ENCODE measurements at regions not wholly inside any gene's neighbourhood (a gene's known extent, or its start where the extent isn't known, plus 50 kb on each side); places are given as distances from the start of the nearest gene placed in this dataset.

DNA sequence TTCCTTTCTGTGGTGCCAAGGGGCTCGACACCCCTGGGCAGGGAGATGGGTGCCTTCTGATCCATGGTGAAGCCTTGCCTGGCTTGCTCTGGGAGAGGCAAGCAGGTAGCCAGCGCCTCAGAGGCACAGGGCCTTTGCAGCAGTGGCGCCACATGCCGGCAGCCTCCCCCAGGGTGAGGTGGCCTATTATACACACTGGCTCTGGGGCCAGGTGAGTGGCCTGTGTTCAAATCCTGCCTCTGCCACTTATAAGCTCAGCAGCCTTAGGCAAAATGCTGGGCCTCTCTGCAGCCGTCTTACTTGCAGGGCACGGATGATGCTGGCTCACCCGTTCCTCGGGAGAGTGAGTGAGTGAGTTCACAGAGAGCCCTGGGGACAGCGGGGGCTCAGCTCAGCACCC, 176.9 kb downstream of the TFAP2C start:
- Histone ChIP-seq H3K4me3 (ENCODE audit: low read depth in 1 of 2, low read length in 2 of 2) (no peak overlapping the region), H3K4me1 (ENCODE audit: control insufficient read depth in 1 of 2, insufficient read depth in 2 of 2, low read length in 2 of 2) (no peaks in the 10 kb centered on the region), H3K9me3 (ENCODE audit: control insufficient read depth in 1 of 2, low read length in 2 of 2) (no peaks in the 10 kb centered on the region), H3K27me3 (ENCODE audit: low read depth, low read length) (peaks cover 8% of the 10 kb centered on the region), H3K36me3 (ENCODE audit: control insufficient read depth in 1 of 2, insufficient read depth in 2 of 2, low read length in 2 of 2) (no peaks in the 10 kb centered on the region), H3K27ac (ENCODE audit: low read length) (no peak overlapping the region)

DNA sequence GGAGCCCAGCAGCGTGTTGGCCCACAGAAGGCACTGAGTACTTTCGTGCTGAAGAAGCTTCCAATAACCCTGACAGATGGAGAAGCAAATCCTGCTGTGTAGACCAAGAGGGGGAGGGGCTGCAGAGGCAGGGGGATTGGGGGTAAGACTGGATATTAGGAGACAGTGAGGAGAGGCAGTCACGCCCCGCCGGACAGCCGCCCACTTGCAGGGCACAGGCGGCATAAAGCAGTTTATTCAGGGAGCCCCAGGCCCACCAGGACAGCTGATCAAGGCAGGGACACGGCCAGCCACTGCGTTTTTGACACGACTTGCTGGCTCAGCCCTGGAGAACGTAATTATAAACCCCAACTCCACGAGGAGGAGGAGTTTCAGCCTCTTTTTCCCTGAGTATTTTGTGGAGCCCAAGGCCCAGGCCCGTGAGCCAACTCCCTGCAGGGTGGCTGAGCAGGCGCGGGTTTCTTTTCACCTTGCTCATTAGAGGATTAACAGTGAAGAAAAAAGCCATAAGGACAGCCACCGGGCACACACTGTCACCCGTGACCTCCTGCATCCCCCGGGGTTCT, 177.9 kb downstream of the TFAP2C start:
- Histone ChIP-seq H3K36me3 (ENCODE audit: control insufficient read depth in 1 of 2, insufficient read depth in 2 of 2, low read length in 2 of 2) (no peaks in the 10 kb centered on the region), H3K4me3 (ENCODE audit: low read depth in 1 of 2, low read length in 2 of 2) (no peak overlapping the region), H3K27me3 (ENCODE audit: low read depth, low read length) (peaks cover 8% of the 10 kb centered on the region), H3K4me1 (ENCODE audit: control insufficient read depth in 1 of 2, insufficient read depth in 2 of 2, low read length in 2 of 2) (no peaks in the 10 kb centered on the region), H3K9me3 (ENCODE audit: control insufficient read depth in 1 of 2, low read length in 2 of 2) (no peaks in the 10 kb centered on the region), H3K27ac (ENCODE audit: low read length) (no peak overlapping the region)

DNA sequence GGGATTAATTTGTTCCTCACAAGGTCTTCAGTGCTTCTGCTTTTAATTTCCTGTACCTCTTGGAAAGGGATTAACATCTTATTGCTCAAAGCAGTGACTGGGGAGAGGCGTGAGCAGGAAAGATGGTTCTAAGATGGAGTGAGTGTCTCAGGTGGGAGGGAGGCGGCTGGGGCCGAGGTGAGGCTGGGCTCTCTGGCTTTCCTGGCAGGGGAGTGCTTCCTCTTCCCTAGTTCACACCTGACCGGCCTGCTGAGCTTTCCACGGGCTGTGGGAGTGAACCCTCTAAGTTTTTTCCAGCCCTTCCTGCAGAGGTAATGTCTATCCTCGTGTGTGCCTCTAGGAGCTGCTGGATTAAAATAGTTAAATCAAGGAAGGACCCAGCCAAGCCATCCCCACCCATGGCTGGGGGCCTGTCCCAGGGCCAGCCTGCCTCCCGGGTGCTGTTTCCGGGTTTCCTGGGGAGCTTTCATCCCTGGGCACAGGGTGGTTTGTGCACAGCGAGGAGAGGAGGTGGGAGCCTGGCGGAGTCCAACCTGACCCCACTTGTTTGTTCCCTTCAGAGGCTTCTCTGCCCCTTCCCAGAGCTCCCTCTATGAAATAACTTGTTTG, 179.1 kb downstream of the TFAP2C start:
- no peaks in the 10 kb centered on the region for H3K4me1 ChIP-seq (ENCODE audit: control insufficient read depth in 1 of 2, insufficient read depth in 2 of 2, low read length in 2 of 2)
- peaks cover 8% of the 10 kb centered on the region for H3K27me3 ChIP-seq (ENCODE audit: low read depth, low read length)
- no peaks in the 10 kb centered on the region for H3K9me3 ChIP-seq (ENCODE audit: control insufficient read depth in 1 of 2, low read length in 2 of 2)
- H3K27ac ChIP-seq (ENCODE audit: low read length): no peak overlapping the region
- H3K4me3 ChIP-seq (ENCODE audit: low read depth in 1 of 2, low read length in 2 of 2): no peak overlapping the region
- H3K36me3 ChIP-seq (ENCODE audit: control insufficient read depth in 1 of 2, insufficient read depth in 2 of 2, low read length in 2 of 2): no peaks in the 10 kb centered on the region

DNA sequence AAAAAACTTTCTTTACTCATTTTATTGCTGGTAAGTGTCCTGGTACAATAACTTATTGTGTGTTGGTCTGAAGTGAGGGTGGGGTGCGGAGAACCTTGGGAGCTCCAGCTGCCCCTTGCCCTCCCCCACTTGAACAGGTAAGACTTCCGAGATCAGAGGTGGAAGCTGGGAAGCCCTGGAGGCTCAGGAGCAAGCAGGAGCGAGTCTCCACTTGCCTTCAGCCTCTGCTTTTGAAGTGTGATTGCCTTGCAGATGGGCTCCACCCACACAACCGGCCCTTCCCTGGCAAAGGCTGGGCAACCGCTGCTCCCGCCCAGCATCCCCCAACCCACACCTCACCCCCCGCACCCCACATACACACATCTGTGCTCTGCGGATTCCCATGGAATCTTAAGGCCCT, 179.6 kb downstream of the TFAP2C start:
- no peak overlapping the region for H3K4me3 ChIP-seq (ENCODE audit: low read depth in 1 of 2, low read length in 2 of 2)
- no peaks in the 10 kb centered on the region for H3K4me1 ChIP-seq (ENCODE audit: control insufficient read depth in 1 of 2, insufficient read depth in 2 of 2, low read length in 2 of 2)
- no peaks in the 10 kb centered on the region for H3K9me3 ChIP-seq (ENCODE audit: control insufficient read depth in 1 of 2, low read length in 2 of 2)
- H3K36me3 ChIP-seq (ENCODE audit: control insufficient read depth in 1 of 2, insufficient read depth in 2 of 2, low read length in 2 of 2): no peaks in the 10 kb centered on the region
- peaks cover 8% of the 10 kb centered on the region for H3K27me3 ChIP-seq (ENCODE audit: low read depth, low read length)
- H3K27ac ChIP-seq (ENCODE audit: low read length): no peak overlapping the region

DNA sequence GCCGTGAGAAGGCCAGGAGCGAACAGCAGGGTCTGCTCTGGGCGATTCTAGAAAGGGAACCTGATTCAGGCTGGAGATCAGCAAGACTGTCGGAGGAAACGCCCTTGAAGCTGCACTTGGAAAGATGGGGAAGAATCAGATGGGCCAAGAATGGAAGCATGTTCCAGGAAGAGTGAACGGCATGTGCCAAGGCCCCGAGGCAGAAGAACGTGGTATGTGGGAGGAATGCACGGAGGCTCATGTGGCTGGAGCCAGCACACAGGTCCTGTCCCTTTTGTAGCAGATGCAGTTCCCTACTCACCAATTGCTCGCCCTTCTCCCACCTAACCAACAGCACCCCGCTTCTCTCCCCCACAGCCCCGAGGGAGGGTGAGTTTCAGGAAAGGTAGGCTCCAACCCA, 180.6 kb downstream of the TFAP2C start:
- Histone ChIP-seq H3K36me3 (ENCODE audit: control insufficient read depth in 1 of 2, insufficient read depth in 2 of 2, low read length in 2 of 2) (no peaks in the 10 kb centered on the region), H3K9me3 (ENCODE audit: control insufficient read depth in 1 of 2, low read length in 2 of 2) (no peaks in the 10 kb centered on the region), H3K4me1 (ENCODE audit: control insufficient read depth in 1 of 2, insufficient read depth in 2 of 2, low read length in 2 of 2) (no peaks in the 10 kb centered on the region), H3K27me3 (ENCODE audit: low read depth, low read length) (peaks cover 8% of the 10 kb centered on the region), H3K4me3 (ENCODE audit: low read depth in 1 of 2, low read length in 2 of 2) (no peak overlapping the region), H3K27ac (ENCODE audit: low read length) (no peak overlapping the region)

DNA sequence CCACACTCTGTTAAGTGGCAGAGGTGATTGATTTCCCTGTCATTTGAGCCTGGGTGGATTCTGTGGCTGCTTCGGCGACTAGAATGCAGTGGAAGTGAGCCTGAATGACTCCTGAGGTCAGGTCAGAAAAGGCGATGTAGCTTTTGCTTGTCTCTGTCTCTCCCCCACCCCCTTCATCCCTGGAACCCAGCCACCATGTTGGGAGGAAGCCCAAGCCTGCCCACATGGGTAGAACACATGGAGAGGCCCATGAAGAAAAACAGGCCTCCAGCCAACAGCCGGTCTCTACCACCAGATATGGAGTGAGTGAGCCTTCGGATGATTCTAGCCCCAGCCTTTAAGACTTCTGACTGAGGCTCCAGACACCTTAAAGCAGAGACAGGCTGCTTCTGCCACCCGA, 181.0 kb downstream of the TFAP2C start:
- peaks cover 8% of the 10 kb centered on the region for H3K27me3 ChIP-seq (ENCODE audit: low read depth, low read length)
- no peak overlapping the region for H3K27ac ChIP-seq (ENCODE audit: low read length)
- no peak overlapping the region for H3K4me3 ChIP-seq (ENCODE audit: low read depth in 1 of 2, low read length in 2 of 2)
- no peaks in the 10 kb centered on the region for H3K4me1 ChIP-seq (ENCODE audit: control insufficient read depth in 1 of 2, insufficient read depth in 2 of 2, low read length in 2 of 2)
- H3K36me3 ChIP-seq (ENCODE audit: control insufficient read depth in 1 of 2, insufficient read depth in 2 of 2, low read length in 2 of 2): no peaks in the 10 kb centered on the region
- H3K9me3 ChIP-seq (ENCODE audit: control insufficient read depth in 1 of 2, low read length in 2 of 2): no peaks in the 10 kb centered on the region

DNA sequence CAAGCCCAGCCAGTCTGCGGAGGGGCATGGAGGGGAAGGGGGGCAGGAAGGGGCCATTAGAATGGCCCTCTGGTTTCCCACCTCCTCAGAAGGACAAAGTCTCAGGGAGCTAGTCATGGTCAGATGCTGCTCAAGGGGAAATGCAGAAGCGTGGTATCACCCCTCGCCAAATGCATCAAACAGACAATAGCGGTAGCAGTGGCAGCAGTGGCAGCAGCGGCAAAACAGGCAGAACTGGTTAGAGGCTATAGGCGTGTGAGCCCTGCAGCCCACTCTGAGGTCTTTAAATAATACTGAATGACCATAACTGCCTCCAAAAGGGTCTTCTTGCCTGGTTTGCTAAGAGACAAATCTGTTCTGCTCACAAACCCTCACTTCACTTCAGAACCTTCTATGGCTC, 186.7 kb downstream of the TFAP2C start:
- no peak overlapping the region for H3K4me3 ChIP-seq (ENCODE audit: low read depth in 1 of 2, low read length in 2 of 2)
- H3K27ac ChIP-seq (ENCODE audit: low read length): no peak overlapping the region
- no peaks in the 10 kb centered on the region for H3K9me3 ChIP-seq (ENCODE audit: control insufficient read depth in 1 of 2, low read length in 2 of 2)
- no peaks in the 10 kb centered on the region for H3K4me1 ChIP-seq (ENCODE audit: control insufficient read depth in 1 of 2, insufficient read depth in 2 of 2, low read length in 2 of 2)
- H3K36me3 ChIP-seq (ENCODE audit: control insufficient read depth in 1 of 2, insufficient read depth in 2 of 2, low read length in 2 of 2): no peaks in the 10 kb centered on the region
- H3K27me3 ChIP-seq (ENCODE audit: low read depth, low read length): peaks cover 3% of the 10 kb centered on the region

DNA sequence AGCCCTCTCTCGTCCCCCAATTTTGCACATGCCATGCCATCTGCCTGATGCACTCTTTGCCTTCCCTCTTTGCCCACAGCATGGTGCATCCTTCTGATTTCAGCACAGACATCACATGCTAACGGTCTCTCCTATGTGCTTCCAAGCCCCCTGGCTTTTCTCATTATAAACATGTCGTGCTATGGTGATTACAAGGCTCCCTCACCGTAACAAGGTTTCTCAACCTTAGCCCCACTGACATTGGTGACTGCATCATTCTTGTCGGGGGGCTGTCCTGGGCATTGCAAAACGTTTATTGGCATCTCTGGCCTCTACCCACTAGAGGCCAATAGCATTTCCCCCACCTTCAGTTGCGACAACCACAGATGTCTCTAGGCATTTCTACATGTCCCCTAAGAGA, 187.2 kb downstream of the TFAP2C start:
- H3K27me3 ChIP-seq (ENCODE audit: low read depth, low read length): peaks cover 3% of the 10 kb centered on the region
- no peak overlapping the region for H3K4me3 ChIP-seq (ENCODE audit: low read depth in 1 of 2, low read length in 2 of 2)
- H3K27ac ChIP-seq (ENCODE audit: low read length): no peak overlapping the region
- no peaks in the 10 kb centered on the region for H3K36me3 ChIP-seq (ENCODE audit: control insufficient read depth in 1 of 2, insufficient read depth in 2 of 2, low read length in 2 of 2)
- no peaks in the 10 kb centered on the region for H3K4me1 ChIP-seq (ENCODE audit: control insufficient read depth in 1 of 2, insufficient read depth in 2 of 2, low read length in 2 of 2)
- H3K9me3 ChIP-seq (ENCODE audit: control insufficient read depth in 1 of 2, low read length in 2 of 2): no peaks in the 10 kb centered on the region

DNA sequence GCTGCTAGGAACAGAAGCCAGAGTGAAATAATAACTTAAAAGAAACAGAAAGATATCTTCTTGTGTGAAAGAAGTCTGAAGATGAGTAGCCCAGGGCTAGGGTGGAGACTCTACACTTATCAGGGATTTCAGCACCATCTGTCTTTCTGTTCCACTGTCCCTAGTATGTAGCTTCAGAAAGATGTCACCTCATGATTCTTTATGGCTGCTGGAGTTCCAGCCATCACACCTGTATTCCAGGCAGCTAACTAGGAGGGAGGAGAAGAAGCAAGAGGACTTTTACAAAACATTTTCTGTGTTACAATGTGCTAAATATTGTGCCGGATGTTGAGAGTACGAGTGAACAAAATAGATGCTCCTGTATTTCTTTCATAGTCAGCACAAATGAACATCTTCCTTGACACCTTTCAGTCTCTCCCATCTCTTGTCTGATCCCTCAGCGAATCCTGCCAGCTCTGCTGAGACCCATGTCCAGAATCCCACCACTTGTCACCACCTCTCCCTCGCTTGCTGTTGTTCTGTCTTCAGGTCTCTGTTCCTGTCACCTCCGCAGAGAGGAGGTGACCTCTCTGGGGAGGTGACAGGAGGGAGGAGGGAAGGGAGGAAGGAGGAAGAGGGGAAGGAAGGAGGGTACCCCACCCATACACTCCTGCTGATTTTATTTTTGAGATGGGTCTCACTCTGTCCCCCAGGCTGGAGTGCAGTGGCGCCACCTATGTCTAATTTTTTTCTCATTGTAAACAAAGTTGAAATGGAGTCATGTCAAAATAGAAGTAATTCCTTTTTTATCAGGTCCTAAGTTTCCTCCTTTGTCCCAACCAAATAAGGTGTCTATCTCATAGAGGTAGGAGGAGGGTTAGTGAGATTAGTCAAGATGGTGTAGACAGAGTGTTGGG, 188.9 kb downstream of the TFAP2C start:
- Histone ChIP-seq H3K4me3 (ENCODE audit: low read depth in 1 of 2, low read length in 2 of 2) (no peak overlapping the region), H3K27me3 (ENCODE audit: low read depth, low read length) (peaks cover 3% of the 10 kb centered on the region), H3K27ac (ENCODE audit: low read length) (no peak overlapping the region), H3K36me3 (ENCODE audit: control insufficient read depth in 1 of 2, insufficient read depth in 2 of 2, low read length in 2 of 2) (no peaks in the 10 kb centered on the region), H3K9me3 (ENCODE audit: control insufficient read depth in 1 of 2, low read length in 2 of 2) (no peaks in the 10 kb centered on the region), H3K4me1 (ENCODE audit: control insufficient read depth in 1 of 2, insufficient read depth in 2 of 2, low read length in 2 of 2) (no peaks in the 10 kb centered on the region)

DNA sequence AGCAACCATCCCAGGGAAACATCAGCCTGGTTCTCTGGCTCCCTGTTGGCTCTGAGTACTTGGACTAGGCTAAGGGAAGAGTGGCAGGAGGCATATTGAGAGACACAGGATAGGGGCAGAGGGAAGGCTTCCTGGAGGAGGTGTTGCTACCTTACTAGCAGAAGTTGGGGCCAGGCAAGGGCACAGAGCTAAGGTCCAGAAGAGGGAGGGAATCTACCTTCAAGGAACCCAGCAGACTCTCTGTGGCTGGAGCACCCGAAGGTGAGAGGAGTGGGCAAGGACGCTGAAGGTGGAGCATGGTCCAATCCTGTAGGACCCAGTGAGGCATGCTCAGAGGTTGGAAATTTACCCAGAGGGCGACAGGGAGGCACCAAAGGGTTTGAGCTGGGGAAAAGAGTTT, 191.9 kb downstream of the TFAP2C start:
- no peaks in the 10 kb centered on the region for H3K36me3 ChIP-seq (ENCODE audit: control insufficient read depth in 1 of 2, insufficient read depth in 2 of 2, low read length in 2 of 2)
- H3K4me1 ChIP-seq (ENCODE audit: control insufficient read depth in 1 of 2, insufficient read depth in 2 of 2, low read length in 2 of 2): no peaks in the 10 kb centered on the region
- no peak overlapping the region for H3K27ac ChIP-seq (ENCODE audit: low read length)
- peaks cover 3% of the 10 kb centered on the region for H3K27me3 ChIP-seq (ENCODE audit: low read depth, low read length)
- no peaks in the 10 kb centered on the region for H3K9me3 ChIP-seq (ENCODE audit: control insufficient read depth in 1 of 2, low read length in 2 of 2)
- no peak overlapping the region for H3K4me3 ChIP-seq (ENCODE audit: low read depth in 1 of 2, low read length in 2 of 2)

DNA sequence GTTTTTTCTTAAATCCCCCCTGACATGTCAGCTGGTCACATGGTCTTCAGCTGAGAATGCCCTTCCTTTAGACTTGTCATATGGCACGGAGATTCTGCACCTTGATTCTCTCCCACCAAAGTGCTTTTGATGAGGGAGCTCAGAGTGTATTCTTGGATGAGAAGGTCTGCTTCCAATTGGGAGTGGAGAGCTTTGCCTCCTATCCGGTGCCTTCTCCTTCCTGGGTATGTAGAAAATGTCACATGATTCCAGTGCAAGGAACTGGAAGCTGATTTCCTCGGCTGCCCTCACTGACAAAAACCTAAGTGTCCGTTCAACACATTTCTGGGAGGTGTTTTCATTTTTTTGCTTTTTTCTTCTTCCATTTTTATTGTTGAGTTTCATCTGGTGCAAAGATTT, 197.2 kb downstream of the TFAP2C start:
- peaks cover 9% of the 10 kb centered on the region for H3K27me3 ChIP-seq (ENCODE audit: low read depth, low read length)
- H3K36me3 ChIP-seq (ENCODE audit: control insufficient read depth in 1 of 2, insufficient read depth in 2 of 2, low read length in 2 of 2): no peaks in the 10 kb centered on the region
- H3K9me3 ChIP-seq (ENCODE audit: control insufficient read depth in 1 of 2, low read length in 2 of 2): no peaks in the 10 kb centered on the region
- H3K4me1 ChIP-seq (ENCODE audit: control insufficient read depth in 1 of 2, insufficient read depth in 2 of 2, low read length in 2 of 2): peaks cover 0 to 6% of the 10 kb centered on the region in 2 donors
- peak overlapping the region; percentile 57 for H3K27ac ChIP-seq (ENCODE audit: low read length)
- no peak overlapping the region for H3K4me3 ChIP-seq (ENCODE audit: low read depth in 1 of 2, low read length in 2 of 2)

Data from muscle layer of duodenum (tissue), 2 donors.